Pancreas (tissue), 10 donors: ENCODE measurements at regions not wholly inside any gene's neighbourhood (a gene's known extent, or its start where the extent isn't known, plus 50 kb on each side); places are given as distances from the start of the nearest gene placed in this dataset.
"Not testable (repeated sequence)": the region's sequence is repeated elsewhere in the genome, so short reads cannot be mapped to it uniquely, and the experiment has no call there.

Source experiments
- ATAC-seq, 4 donors: fragments of 200-7000 bp; cut with Tn5 transposase; one replicate each; pipeline versions ENCODE4 v1.8.0 to v1.9.1; 2020; ENCODE audit warnings: mild to moderate bottlenecking in 4 of 4, moderate library complexity in 4 of 4
- DNase-seq, 6 donors: peaks; one replicate each; pipeline ENCODE4 v3.0.0-alpha.2; 2020
- FAIRE-seq: peaks from 2 replicates; lab custom pipeline; 2012; peaks lifted over from hg19 to GRCh38; lab: Jason Lieb, UNC
- H3K27ac ChIP-seq, 4 donors: fragments of 200-600 bp; sonication (generic); 1 replicate in 3 of 4; 2 replicates in 1 of 4; pipeline versions ENCODE4 v1.5.0 to v1.8.0; 2020
- H3K27me3 ChIP-seq, 4 donors: fragments of 200-600 bp; one replicate each; pipeline ENCODE4 v1.8.0; 2021
- H3K36me3 ChIP-seq, 3 donors: fragments of 200-600 bp; sonication (generic) in 1 of 3; one replicate each; pipeline versions ENCODE4 v1.5.0 to v1.8.0; 2020 to 2021
- H3K4me1 ChIP-seq, 3 donors: fragments of 200-600 bp; one replicate each; pipeline ENCODE4 v1.8.0; 2021
- H3K4me3 ChIP-seq, 4 donors: fragments of 200-600 bp; sonication (generic) in 2 of 4; one replicate each; pipeline versions ENCODE4 v1.5.0 to v1.8.0; 2020 to 2021
- H3K9me3 ChIP-seq, 4 donors: fragments of 200-600 bp; one replicate each; pipeline ENCODE4 v1.8.0; 2021
- CTCF ChIP-seq, 4 donors: fragments of 200-600 bp; sonication (generic) in 3 of 4; IDR thresholded peaks; one replicate each; pipeline versions ENCODE4 v1.5.0 to v1.8.0; 2021; ENCODE audit warnings: antibody characterized with exemption in 4 of 4
- WGBS, 2 donors: extraction: QIAGEN DNeasy Blood & Tissue Kit; methylation state at CpG; one replicate each; pipeline ENCODE4 v1.1.7; 2013; 5-methylcytosine and 5-hydroxymethylcytosine counted together
- intact Hi-C, 3 donors: fragments of 100-400 bp; cut with DNase I; formaldehyde crosslinking; loops; one replicate each; pipeline versions ENCODE4 v1.11.1 to v1.14.2; 2022
- donor health status: healthy with polysubstance abuse.
- donor health status: DM: no; HTN: no; CAD: no; lungs with moderate emphysema.
- donor health status: DM: no; HTN: no; CAD: no.
- donor health status: control.
- donor health status: control.
- donor health status: Bipolar disorder and iron deficiency.
- donor health status: DM: yes; HTN: yes; CAD: no.
- donor health status: DM: no; HTN: no; CAD: no.
- donor health status: DM: no; HTN: no; CAD: no.
- donor health status: DM: yes; HTN: yes; CAD: no.

GRCh38 chr5:67548520-67549295, 352.1 kb upstream of the CD180 start:
- no peak for TF ChIP-seq CTCF (IDR thresholded peaks at IDR 0.05)
- peaks cover 0 to 4% (median 0%) of the 10 kb centered on the region in 3 donors for H3K4me1 ChIP-seq
- WGBS, 2 donors: 49 to 60% methylated on average over 8 of the region's 8 CpGs
- no peaks in the 10 kb centered on the region for H3K9me3 ChIP-seq
- no peaks in the 10 kb centered on the region for H3K27me3 ChIP-seq
- H3K4me3 ChIP-seq: no peak overlapping the region
- DNase-seq (no peak), FAIRE-seq (no peak), ATAC-seq (peak in 3 of 4 donors; percentile 25 to 46 (median 33))
- intact Hi-C loops: no loop called here
- H3K36me3 ChIP-seq: no peaks in the 10 kb centered on the region
- H3K27ac ChIP-seq: no peak overlapping the region

DNA sequence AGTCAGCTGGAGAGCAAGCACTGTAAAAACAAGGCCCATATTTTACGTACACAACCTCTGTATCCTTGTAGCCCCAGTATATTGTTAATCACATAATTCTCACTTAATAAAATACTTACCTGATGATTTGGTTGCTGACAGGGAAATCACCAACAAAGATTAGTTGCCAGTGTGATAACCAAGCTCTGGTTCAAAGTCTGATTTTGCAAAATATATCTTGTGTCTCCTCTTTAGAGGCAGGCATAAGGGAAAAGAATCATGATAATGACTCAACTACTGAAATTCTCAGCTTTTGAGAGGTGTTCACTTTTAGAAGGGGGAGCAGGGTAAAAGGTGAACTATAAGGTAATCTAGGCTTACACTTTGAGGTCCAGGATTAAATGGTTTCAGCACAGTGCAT, 351.1 kb upstream of the CD180 start:
- Histone ChIP-seq H3K4me3 (no peak overlapping the region), H3K27ac (no peak overlapping the region), H3K27me3 (no peaks in the 10 kb centered on the region), H3K36me3 (no peaks in the 10 kb centered on the region), H3K4me1 (peaks cover 0 to 4% (median 0%) of the 10 kb centered on the region in 3 donors), H3K9me3 (no peaks in the 10 kb centered on the region)
- WGBS, 2 donors: 75 to 81% methylated on average over 1 of the region's 1 CpG
- FAIRE-seq: no peak
- intact Hi-C loops: no loop called here
- no peak for DNase-seq
- ATAC-seq: no peak
- no peak for TF ChIP-seq CTCF (IDR thresholded peaks at IDR 0.05)

DNA sequence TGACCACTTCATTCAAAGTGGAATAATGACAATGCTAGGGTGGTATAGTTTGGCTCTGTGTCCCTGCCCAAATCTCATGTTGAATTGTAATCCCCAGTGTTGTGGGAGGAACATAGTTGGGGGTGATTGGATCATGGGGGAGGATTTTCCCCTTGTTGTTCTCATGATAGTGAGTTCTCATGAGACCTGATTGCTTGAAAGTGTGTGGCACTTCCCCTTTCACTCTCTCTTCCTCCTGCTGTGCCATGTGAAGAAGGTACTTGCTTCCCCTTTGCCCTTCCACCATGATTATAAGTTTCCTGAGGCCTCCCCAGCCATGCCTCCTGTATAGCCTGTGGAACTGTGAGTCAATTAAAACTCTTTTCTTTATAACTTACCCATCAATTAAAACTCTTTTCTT, 348.3 kb upstream of the CD180 start:
- intact Hi-C loops, FAIRE-seq, DNase-seq, H3K4me3 ChIP-seq, H3K36me3 ChIP-seq, ATAC-seq, H3K4me1 ChIP-seq, H3K27ac ChIP-seq, H3K9me3 ChIP-seq, H3K27me3 ChIP-seq: not testable (repeated sequence)

GRCh38 chr5:67543720-67544270, 347.2 kb upstream of the CD180 start:
- ATAC-seq (no peak), DNase-seq (no peak), FAIRE-seq (no peak)
- Histone ChIP-seq H3K4me3 (no peak overlapping the region), H3K27me3 (no peaks in the 10 kb centered on the region), H3K4me1 (peaks cover 0 to under 1% (median 0%) of the 10 kb centered on the region in 3 donors), H3K36me3 (no peaks in the 10 kb centered on the region), H3K9me3 (no peaks in the 10 kb centered on the region), H3K27ac (no peak overlapping the region)
- intact Hi-C loops: no loop called here
- 61 to 72% methylated on average over 5 of the region's 5 CpGs for WGBS, 2 donors
- TF ChIP-seq CTCF (IDR thresholded peaks at IDR 0.05): no peak

GRCh38 chr5:67542479-67542878, 345.9 kb upstream of the CD180 start:
- no peaks in the 10 kb centered on the region for H3K4me1 ChIP-seq
- DNase-seq: no peak
- WGBS, 2 donors: 72 to 76% methylated on average over 3 of the region's 3 CpGs
- H3K36me3 ChIP-seq: no peaks in the 10 kb centered on the region
- intact Hi-C loops: no loop called here
- no peak for ATAC-seq
- FAIRE-seq: no peak
- H3K27me3 ChIP-seq: no peaks in the 10 kb centered on the region
- H3K9me3 ChIP-seq: no peaks in the 10 kb centered on the region
- H3K4me3 ChIP-seq: no peak overlapping the region
- H3K27ac ChIP-seq: no peak overlapping the region
- no peak for TF ChIP-seq CTCF (IDR thresholded peaks at IDR 0.05)
